HFF-Myc (cell line): ENCODE measurements at regions not wholly inside any gene's neighbourhood (a gene's known extent, or its start where the extent isn't known, plus 50 kb on each side); places are given as distances from the start of the nearest gene placed in this dataset.

Experiments
- DNase-seq: peaks from one replicate; pipeline ENCODE4 v3.0.0-alpha.2; 2011; ENCODE audit warnings: low read depth; ENCODE audit errors: extremely low read depth
- H3K4me3 ChIP-seq: replicated peaks from 2 replicates; pipeline ENCODE4 v1.5.1; 2011; ENCODE audit warnings: low read depth, mild to moderate bottlenecking, control low read depth, low read length
- CTCF ChIP-seq: IDR thresholded peaks from 2 replicates; pipeline ENCODE4 v1.5.1; 2012; ENCODE audit warnings: mild to moderate bottlenecking, low read depth, low read length, control low read depth; ENCODE audit errors: missing control alignments

DNA sequence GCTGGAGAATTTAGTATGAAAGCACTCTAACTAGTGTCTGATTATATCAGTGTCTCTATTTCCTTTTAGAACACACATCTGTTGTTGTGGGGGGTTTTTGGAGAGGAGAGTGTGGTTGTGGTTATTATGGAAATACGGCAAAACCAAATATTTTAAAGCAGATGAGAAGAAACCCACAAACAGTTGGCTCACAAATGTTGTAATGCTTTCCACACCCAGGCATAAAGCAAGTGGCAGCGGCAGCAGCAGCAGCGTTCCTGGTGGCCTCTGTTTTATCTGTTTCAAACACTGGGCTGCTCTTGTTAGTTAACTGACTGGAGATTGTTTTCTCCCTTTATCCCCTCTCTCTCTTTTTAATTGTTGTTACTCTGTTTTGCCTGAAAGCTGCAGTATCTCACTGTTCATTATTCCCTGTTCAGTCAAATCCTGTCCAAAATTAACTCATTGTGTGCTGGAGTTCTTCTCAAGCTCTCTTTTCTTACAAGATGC lies 1045.5 kb upstream of the NR2F2 start:
- no peak overlapping the region for H3K4me3 ChIP-seq
- peak; percentile 71 for DNase-seq
- TF ChIP-seq CTCF, result peak; percentile 13

GRCh38 chr15:95286352-95286880 lies 1044.1 kb upstream of the NR2F2 start:
- no peak for TF ChIP-seq CTCF
- H3K4me3 ChIP-seq, result no peak overlapping the region
- no peak for DNase-seq

GRCh38 chr15:95287720-95288103 lies 1042.8 kb upstream of the NR2F2 start:
- TF ChIP-seq CTCF, result no peak
- no peak overlapping the region for H3K4me3 ChIP-seq
- DNase-seq, result no peak

- DNase-seq, result no peak
Observed at GRCh38 chr15:95288626-95289025, 1041.9 kb upstream of the NR2F2 start.

GRCh38 chr15:95290176-95290974 lies 1040.1 kb upstream of the NR2F2 start:
- DNase-seq, result no peak
- no peak overlapping the region for H3K4me3 ChIP-seq
- TF ChIP-seq CTCF, result no peak

More at GRCh38 chr15:95288626-95289025, 1041.9 kb upstream of the NR2F2 start:
- TF ChIP-seq CTCF, result no peak
- no peak overlapping the region for H3K4me3 ChIP-seq

- TF ChIP-seq CTCF, result peak; percentile 53
- H3K4me3 ChIP-seq, result no peak overlapping the region
- no peak for DNase-seq
Observed at GRCh38 chr15:95291898-95292472, 1038.5 kb upstream of the NR2F2 start.
